ENCODE measurements at regions not wholly inside any gene's neighbourhood (a gene's known extent, or its start where the extent isn't known, plus 50 kb on each side); places are given as distances from the start of the nearest gene placed in this dataset.

DNA sequence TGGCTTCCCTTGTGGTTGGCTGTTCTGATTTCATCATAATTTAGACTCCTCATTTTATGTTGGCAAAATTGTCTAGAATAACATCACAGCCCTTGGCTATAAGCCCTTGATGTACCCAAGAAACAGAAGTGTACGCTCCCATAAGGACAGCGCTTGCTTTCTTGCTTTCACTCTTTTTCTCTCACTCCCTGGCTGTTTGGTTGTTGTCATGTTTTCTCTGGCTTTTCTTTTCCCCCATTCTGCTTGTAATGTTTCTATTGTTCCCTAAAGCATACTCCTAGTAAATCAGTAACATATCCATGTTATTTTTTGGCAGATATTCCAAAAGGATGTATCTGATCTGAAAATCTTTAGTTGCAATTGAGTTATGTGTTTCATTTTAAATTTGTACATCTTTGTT is 530.5 kb downstream of the NOVA1 start (continued):
- TF ChIP-seq, protein P1, sequence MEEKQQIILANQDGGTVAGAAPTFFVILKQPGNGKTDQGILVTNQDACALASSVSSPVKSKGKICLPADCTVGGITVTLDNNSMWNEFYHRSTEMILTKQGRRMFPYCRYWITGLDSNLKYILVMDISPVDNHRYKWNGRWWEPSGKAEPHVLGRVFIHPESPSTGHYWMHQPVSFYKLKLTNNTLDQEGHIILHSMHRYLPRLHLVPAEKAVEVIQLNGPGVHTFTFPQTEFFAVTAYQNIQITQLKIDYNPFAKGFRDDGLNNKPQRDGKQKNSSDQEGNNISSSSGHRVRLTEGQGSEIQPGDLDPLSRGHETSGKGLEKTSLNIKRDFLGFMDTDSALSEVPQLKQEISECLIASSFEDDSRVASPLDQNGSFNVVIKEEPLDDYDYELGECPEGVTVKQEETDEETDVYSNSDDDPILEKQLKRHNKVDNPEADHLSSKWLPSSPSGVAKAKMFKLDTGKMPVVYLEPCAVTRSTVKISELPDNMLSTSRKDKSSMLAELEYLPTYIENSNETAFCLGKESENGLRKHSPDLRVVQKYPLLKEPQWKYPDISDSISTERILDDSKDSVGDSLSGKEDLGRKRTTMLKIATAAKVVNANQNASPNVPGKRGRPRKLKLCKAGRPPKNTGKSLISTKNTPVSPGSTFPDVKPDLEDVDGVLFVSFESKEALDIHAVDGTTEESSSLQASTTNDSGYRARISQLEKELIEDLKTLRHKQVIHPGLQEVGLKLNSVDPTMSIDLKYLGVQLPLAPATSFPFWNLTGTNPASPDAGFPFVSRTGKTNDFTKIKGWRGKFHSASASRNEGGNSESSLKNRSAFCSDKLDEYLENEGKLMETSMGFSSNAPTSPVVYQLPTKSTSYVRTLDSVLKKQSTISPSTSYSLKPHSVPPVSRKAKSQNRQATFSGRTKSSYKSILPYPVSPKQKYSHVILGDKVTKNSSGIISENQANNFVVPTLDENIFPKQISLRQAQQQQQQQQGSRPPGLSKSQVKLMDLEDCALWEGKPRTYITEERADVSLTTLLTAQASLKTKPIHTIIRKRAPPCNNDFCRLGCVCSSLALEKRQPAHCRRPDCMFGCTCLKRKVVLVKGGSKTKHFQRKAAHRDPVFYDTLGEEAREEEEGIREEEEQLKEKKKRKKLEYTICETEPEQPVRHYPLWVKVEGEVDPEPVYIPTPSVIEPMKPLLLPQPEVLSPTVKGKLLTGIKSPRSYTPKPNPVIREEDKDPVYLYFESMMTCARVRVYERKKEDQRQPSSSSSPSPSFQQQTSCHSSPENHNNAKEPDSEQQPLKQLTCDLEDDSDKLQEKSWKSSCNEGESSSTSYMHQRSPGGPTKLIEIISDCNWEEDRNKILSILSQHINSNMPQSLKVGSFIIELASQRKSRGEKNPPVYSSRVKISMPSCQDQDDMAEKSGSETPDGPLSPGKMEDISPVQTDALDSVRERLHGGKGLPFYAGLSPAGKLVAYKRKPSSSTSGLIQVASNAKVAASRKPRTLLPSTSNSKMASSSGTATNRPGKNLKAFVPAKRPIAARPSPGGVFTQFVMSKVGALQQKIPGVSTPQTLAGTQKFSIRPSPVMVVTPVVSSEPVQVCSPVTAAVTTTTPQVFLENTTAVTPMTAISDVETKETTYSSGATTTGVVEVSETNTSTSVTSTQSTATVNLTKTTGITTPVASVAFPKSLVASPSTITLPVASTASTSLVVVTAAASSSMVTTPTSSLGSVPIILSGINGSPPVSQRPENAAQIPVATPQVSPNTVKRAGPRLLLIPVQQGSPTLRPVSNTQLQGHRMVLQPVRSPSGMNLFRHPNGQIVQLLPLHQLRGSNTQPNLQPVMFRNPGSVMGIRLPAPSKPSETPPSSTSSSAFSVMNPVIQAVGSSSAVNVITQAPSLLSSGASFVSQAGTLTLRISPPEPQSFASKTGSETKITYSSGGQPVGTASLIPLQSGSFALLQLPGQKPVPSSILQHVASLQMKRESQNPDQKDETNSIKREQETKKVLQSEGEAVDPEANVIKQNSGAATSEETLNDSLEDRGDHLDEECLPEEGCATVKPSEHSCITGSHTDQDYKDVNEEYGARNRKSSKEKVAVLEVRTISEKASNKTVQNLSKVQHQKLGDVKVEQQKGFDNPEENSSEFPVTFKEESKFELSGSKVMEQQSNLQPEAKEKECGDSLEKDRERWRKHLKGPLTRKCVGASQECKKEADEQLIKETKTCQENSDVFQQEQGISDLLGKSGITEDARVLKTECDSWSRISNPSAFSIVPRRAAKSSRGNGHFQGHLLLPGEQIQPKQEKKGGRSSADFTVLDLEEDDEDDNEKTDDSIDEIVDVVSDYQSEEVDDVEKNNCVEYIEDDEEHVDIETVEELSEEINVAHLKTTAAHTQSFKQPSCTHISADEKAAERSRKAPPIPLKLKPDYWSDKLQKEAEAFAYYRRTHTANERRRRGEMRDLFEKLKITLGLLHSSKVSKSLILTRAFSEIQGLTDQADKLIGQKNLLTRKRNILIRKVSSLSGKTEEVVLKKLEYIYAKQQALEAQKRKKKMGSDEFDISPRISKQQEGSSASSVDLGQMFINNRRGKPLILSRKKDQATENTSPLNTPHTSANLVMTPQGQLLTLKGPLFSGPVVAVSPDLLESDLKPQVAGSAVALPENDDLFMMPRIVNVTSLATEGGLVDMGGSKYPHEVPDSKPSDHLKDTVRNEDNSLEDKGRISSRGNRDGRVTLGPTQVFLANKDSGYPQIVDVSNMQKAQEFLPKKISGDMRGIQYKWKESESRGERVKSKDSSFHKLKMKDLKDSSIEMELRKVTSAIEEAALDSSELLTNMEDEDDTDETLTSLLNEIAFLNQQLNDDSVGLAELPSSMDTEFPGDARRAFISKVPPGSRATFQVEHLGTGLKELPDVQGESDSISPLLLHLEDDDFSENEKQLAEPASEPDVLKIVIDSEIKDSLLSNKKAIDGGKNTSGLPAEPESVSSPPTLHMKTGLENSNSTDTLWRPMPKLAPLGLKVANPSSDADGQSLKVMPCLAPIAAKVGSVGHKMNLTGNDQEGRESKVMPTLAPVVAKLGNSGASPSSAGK (IDR thresholded peaks at IDR 0.05) = no peak
- TF ChIP-seq, protein P2, sequence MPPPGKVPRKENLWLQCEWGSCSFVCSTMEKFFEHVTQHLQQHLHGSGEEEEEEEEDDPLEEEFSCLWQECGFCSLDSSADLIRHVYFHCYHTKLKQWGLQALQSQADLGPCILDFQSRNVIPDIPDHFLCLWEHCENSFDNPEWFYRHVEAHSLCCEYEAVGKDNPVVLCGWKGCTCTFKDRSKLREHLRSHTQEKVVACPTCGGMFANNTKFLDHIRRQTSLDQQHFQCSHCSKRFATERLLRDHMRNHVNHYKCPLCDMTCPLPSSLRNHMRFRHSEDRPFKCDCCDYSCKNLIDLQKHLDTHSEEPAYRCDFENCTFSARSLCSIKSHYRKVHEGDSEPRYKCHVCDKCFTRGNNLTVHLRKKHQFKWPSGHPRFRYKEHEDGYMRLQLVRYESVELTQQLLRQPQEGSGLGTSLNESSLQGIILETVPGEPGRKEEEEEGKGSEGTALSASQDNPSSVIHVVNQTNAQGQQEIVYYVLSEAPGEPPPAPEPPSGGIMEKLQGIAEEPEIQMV (tag; conservative IDR thresholded peaks at IDR 0.05; ENCODE audit: low read depth) = no peak
- TF ChIP-seq ZNF274 (IDR thresholded peaks at IDR 0.05; ENCODE audit: borderline replicate concordance, low read depth, low read length) (no peak), FOXA1 (IDR thresholded peaks at IDR 0.05; ENCODE audit: borderline replicate concordance) (no peak), NBN (IDR thresholded peaks at IDR 0.05; ENCODE audit: low read depth) (no peak), IFI16 (CRISPR knock-in tag; IDR thresholded peaks at IDR 0.05) (no peak)

All from K562 (cell line).